Gastroesophageal sphincter (tissue), 3 donors: ENCODE measurements at regions not wholly inside any gene's neighbourhood (a gene's known extent, or its start where the extent isn't known, plus 50 kb on each side); places are given as distances from the start of the nearest gene placed in this dataset.

Experiments used
- EP300 ChIP-seq: sonication (generic); formaldehyde crosslinking; IDR thresholded peaks from one replicate; pipeline ENCODE4 v1.6.1; 2017; ENCODE audit warnings: antibody characterized with exemption, mild to moderate bottlenecking
- POLR2A ChIP-seq, 2 donors: fragments of 450-650 bp; IDR thresholded peaks; one replicate each; pipeline ENCODE4 v1.6.1; 2017; ENCODE audit warnings: antibody characterized with exemption in 2 of 2, mild to moderate bottlenecking in 2 of 2, moderate library complexity in 1 of 2
- POLR2AphosphoS5 ChIP-seq: sonication (generic); formaldehyde crosslinking; IDR thresholded peaks from one replicate; pipeline ENCODE4 v1.6.1; 2017; ENCODE audit warnings: antibody characterized with exemption
- TF ChIP-seq, protein P1 (sequence below), 4 experiments: fragments of 200-600 bp in 2 of 4; fragments of 450-650 bp in 2 of 4; sonication (generic) in 1 of 4; IDR thresholded peaks; one replicate each; pipeline ENCODE4 v1.5.1; 2017 to 2019; ENCODE audit warnings: antibody characterized with exemption in 4 of 4, mild to moderate bottlenecking in 2 of 4, moderate library complexity in 2 of 4

GRCh38 chr16:64206862-64207261 is 915.0 kb downstream of the CDH11 start:
- TF ChIP-seq, protein P1, sequence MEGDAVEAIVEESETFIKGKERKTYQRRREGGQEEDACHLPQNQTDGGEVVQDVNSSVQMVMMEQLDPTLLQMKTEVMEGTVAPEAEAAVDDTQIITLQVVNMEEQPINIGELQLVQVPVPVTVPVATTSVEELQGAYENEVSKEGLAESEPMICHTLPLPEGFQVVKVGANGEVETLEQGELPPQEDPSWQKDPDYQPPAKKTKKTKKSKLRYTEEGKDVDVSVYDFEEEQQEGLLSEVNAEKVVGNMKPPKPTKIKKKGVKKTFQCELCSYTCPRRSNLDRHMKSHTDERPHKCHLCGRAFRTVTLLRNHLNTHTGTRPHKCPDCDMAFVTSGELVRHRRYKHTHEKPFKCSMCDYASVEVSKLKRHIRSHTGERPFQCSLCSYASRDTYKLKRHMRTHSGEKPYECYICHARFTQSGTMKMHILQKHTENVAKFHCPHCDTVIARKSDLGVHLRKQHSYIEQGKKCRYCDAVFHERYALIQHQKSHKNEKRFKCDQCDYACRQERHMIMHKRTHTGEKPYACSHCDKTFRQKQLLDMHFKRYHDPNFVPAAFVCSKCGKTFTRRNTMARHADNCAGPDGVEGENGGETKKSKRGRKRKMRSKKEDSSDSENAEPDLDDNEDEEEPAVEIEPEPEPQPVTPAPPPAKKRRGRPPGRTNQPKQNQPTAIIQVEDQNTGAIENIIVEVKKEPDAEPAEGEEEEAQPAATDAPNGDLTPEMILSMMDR (IDR thresholded peaks at IDR 0.05) = no peak
- no peak for TF ChIP-seq POLR2A (IDR thresholded peaks at IDR 0.05)
- TF ChIP-seq EP300 = no peak
- no peak for TF ChIP-seq POLR2AphosphoS5
